ENCODE measurements at regions not wholly inside any gene's neighbourhood (a gene's known extent, or its start where the extent isn't known, plus 50 kb on each side); places are given as distances from the start of the nearest gene placed in this dataset.

GRCh38 chr20:58086763-58087561, 141.5 kb downstream of the ANKRD60 start:
- H3K9me3 ChIP-seq (ENCODE audit: control insufficient read depth in 1 of 2, insufficient read depth in 1 of 2, low read depth in 1 of 2, low read length in 2 of 2) = no peaks in the 10 kb centered on the region
- H4K20me1 ChIP-seq (ENCODE audit: insufficient read depth) = no peaks in the 10 kb centered on the region
- H2AFZ ChIP-seq (ENCODE audit: low read depth, low read length, poor library complexity, severe bottlenecking) = no peak overlapping the region
- ChIA-PET CTCF (interaction anchor here (0.7 to 3.5 kb wide), 15 partner anchors 8 to 467 kb away, joined by 3 to 22 read pairs (median 4); partner anchors contain the start of gene ZBP1), POLR2A (interaction anchor here (1.0 to 1.1 kb wide), 2 partner anchors 25 to 464 kb away, joined by 3 read pairs; no protein-coding TSS in a partner anchor), RAD21 (ENCODE audit: low non-redundant PET in 1 of 2, low total read pairs in 2 of 2, uncharacterized antibody in 2 of 2, unreplicated experiment in 2 of 2) (no interaction called here)
- H3K9me2 ChIP-seq (ENCODE audit: insufficient read depth) = no peaks in the 10 kb centered on the region
- no TSS peak for BruUV-seq (replicated peaks)
- H3K4me3 ChIP-seq (replicated peaks in 1 of 2; ENCODE audit: low read depth in 1 of 2, low read length in 2 of 2) = no peak overlapping the region
- peak; percentile 16 for DNase-seq (ENCODE audit: low read depth, low spot score)
- no peaks in the 10 kb centered on the region for H3K79me2 ChIP-seq (ENCODE audit: insufficient read depth, low read length)
- H3K27ac ChIP-seq (ENCODE audit: low read depth, low read length) = no peak overlapping the region
- no peaks in the 10 kb centered on the region for H3K4me1 ChIP-seq (ENCODE audit: control insufficient read depth in 1 of 2, insufficient read depth in 2 of 2, low read length in 2 of 2)
- H3K4me2 ChIP-seq (ENCODE audit: low read length) = no peak overlapping the region
- TF ChIP-seq, protein P1, sequence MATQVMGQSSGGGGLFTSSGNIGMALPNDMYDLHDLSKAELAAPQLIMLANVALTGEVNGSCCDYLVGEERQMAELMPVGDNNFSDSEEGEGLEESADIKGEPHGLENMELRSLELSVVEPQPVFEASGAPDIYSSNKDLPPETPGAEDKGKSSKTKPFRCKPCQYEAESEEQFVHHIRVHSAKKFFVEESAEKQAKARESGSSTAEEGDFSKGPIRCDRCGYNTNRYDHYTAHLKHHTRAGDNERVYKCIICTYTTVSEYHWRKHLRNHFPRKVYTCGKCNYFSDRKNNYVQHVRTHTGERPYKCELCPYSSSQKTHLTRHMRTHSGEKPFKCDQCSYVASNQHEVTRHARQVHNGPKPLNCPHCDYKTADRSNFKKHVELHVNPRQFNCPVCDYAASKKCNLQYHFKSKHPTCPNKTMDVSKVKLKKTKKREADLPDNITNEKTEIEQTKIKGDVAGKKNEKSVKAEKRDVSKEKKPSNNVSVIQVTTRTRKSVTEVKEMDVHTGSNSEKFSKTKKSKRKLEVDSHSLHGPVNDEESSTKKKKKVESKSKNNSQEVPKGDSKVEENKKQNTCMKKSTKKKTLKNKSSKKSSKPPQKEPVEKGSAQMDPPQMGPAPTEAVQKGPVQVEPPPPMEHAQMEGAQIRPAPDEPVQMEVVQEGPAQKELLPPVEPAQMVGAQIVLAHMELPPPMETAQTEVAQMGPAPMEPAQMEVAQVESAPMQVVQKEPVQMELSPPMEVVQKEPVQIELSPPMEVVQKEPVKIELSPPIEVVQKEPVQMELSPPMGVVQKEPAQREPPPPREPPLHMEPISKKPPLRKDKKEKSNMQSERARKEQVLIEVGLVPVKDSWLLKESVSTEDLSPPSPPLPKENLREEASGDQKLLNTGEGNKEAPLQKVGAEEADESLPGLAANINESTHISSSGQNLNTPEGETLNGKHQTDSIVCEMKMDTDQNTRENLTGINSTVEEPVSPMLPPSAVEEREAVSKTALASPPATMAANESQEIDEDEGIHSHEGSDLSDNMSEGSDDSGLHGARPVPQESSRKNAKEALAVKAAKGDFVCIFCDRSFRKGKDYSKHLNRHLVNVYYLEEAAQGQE (IDR thresholded peaks at IDR 0.05; ENCODE audit: low read depth) = no peak
- TF ChIP-seq, protein P2, sequence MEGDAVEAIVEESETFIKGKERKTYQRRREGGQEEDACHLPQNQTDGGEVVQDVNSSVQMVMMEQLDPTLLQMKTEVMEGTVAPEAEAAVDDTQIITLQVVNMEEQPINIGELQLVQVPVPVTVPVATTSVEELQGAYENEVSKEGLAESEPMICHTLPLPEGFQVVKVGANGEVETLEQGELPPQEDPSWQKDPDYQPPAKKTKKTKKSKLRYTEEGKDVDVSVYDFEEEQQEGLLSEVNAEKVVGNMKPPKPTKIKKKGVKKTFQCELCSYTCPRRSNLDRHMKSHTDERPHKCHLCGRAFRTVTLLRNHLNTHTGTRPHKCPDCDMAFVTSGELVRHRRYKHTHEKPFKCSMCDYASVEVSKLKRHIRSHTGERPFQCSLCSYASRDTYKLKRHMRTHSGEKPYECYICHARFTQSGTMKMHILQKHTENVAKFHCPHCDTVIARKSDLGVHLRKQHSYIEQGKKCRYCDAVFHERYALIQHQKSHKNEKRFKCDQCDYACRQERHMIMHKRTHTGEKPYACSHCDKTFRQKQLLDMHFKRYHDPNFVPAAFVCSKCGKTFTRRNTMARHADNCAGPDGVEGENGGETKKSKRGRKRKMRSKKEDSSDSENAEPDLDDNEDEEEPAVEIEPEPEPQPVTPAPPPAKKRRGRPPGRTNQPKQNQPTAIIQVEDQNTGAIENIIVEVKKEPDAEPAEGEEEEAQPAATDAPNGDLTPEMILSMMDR (IDR thresholded peaks at IDR 0.05 in 2 of 3, conservative IDR thresholded peaks at IDR 0.05 in 1 of 3; ENCODE audit: borderline replicate concordance in 1 of 3, insufficient read depth in 1 of 3, low read depth in 2 of 3, low read length in 2 of 3) = peak; percentile 64 to 96 (median 91); a peak in 5 of 6 replicates
- TF ChIP-seq YY1 (IDR thresholded peaks at IDR 0.05; ENCODE audit: extremely low read depth, insufficient replicate concordance, low read depth, low read length) (no peak), RAD21 (IDR thresholded peaks at IDR 0.05; ENCODE audit: low read depth) (peak; percentile 77), MAX (IDR thresholded peaks at IDR 0.05) (no peak), EZH2phosphoT487 (IDR thresholded peaks at IDR 0.05; ENCODE audit: borderline replicate concordance) (no peak), ATF3 (IDR thresholded peaks at IDR 0.05) (no peak)
- intact Hi-C loops (cut with micrococcal nuclease) = loop anchor here (1.0 kb wide), 2 partner anchors 433 to 465 kb away; no protein-coding TSS in a partner anchor
- no peaks in the 10 kb centered on the region for H3K36me3 ChIP-seq (ENCODE audit: control insufficient read depth in 1 of 2, insufficient read depth in 2 of 2, low read length in 2 of 2)
- no peak overlapping the region for H3K9ac ChIP-seq (ENCODE audit: low read length)
- ATAC-seq = peak; percentile 76
- peaks cover 24% of the 10 kb centered on the region for H3K27me3 ChIP-seq (ENCODE audit: insufficient read depth, low read length)

Data from HCT116 (cell line).